Heart right ventricle (tissue), 16 donors: ENCODE measurements at regions not wholly inside any gene's neighbourhood (a gene's known extent, or its start where the extent isn't known, plus 50 kb on each side); places are given as distances from the start of the nearest gene placed in this dataset.

Source experiments
- ATAC-seq, 8 donors: fragments of 200-7000 bp; cut with Tn5 transposase; one replicate each; pipeline ENCODE4 v1.9.1; 2020; ENCODE audit warnings: mild to moderate bottlenecking in 8 of 8, moderate library complexity in 8 of 8, moderate number of reproducible peaks in 1 of 8
- DNase-seq, 2 donors: peaks; one replicate each; pipeline ENCODE4 v3.0.0-alpha.2; 2020
- H3K27ac ChIP-seq, 10 donors: fragments of 200-600 bp; sonication (generic) in 2 of 10; one replicate each; pipeline versions ENCODE4 v1.5.0 to v1.8.0; 2020 to 2022; ENCODE audit warnings: mild to moderate bottlenecking in 3 of 10
- H3K27me3 ChIP-seq, 7 donors: fragments of 200-600 bp; one replicate each; pipeline ENCODE4 v1.8.0; 2021 to 2022; ENCODE audit warnings: mild to moderate bottlenecking in 2 of 7
- H3K36me3 ChIP-seq, 9 donors: fragments of 200-600 bp; sonication (generic) in 1 of 9; one replicate each; pipeline versions ENCODE4 v1.5.0 to v1.8.0; 2020 to 2022; ENCODE audit warnings: mild to moderate bottlenecking in 2 of 9
- H3K4me1 ChIP-seq, 9 donors: fragments of 200-600 bp; sonication (generic) in 1 of 9; one replicate each; pipeline versions ENCODE4 v1.5.0 to v1.8.0; 2020 to 2022; ENCODE audit warnings: mild to moderate bottlenecking in 4 of 9
- H3K4me3 ChIP-seq, 10 donors: fragments of 200-600 bp; sonication (generic) in 2 of 10; one replicate each; pipeline versions ENCODE4 v1.5.0 to v1.8.0; 2020 to 2022; ENCODE audit warnings: mild to moderate bottlenecking in 7 of 10, moderate library complexity in 2 of 10
- H3K9me3 ChIP-seq, 11 donors: fragments of 200-600 bp in 10 of 11; sonication (generic) in 2 of 11; one replicate each; pipeline versions ENCODE4 v1.5.0 to v1.8.0; 2013 to 2022; ENCODE audit warnings: mild to moderate bottlenecking in 2 of 11, control low read depth in 1 of 11, moderate library complexity in 1 of 11
- CTCF ChIP-seq, 9 donors: fragments of 200-600 bp; sonication (generic) in 2 of 9; IDR thresholded peaks; one replicate each; pipeline versions ENCODE4 v1.5.0 to v1.8.0; 2021 to 2022; ENCODE audit warnings: antibody characterized with exemption in 9 of 9, mild to moderate bottlenecking in 5 of 9, moderate library complexity in 1 of 9
- WGBS, 2 donors: extraction: QIAGEN DNeasy Blood & Tissue Kit; methylation state at CpG; one replicate each; pipeline ENCODE4 v1.1.7; 2013; ENCODE audit warnings: inconsistent platforms in 1 of 2; 5-methylcytosine and 5-hydroxymethylcytosine counted together
- intact Hi-C, 10 donors: fragments of 100-400 bp; cut with DNase I; formaldehyde crosslinking; loops; one replicate each; pipeline versions ENCODE4 v1.11.1 to v1.14.2; 2022
- donor health status: Arrhythmogenic right ventricular cardiomyopathy.
- donor health status: ischemic (EF 13 %, LVEDD 7.1; RV severe dilation, severe dysfunction).
- donor health status: healthy with polysubstance abuse.
- donor health status: DM: no; HTN: yes; CAD: no.
- donor health status: DM: no; HTN: no; CAD: no.
- donor health status: ischemic (EF 25% LVEDD 6.9; RV normal size, moderate dysfunction).
- donor health status: ischemic (EF 25% LVEDD 5.7; RV mildly dilated, moderate dysfunction).
- donor health status: healthy.
- donor health status: DM: yes; HTN: yes; CAD: no.
- donor health status: Ischemic cardiomyopathy.
- donor health status: ischemic (EF 35%, LVEDD 5.7; RV mildly dilated, moderate dysfunction).
- donor health status: nonischemic (EF 11% LVEDD 7.7; RV severe dilation, severe dysfunction).
- donor health status: DM: yes; HTN: yes; CAD: no.
- donor health status: PGD.
- donor health status: ischemic (EF 29% LVEDD 5.4; RV normal size, mild dysfunction).
- donor health status: nonischemic (EF 23%, LVEDD 6.1; RV moderate dilation, normal function).

- no peaks in the 10 kb centered on the region for H3K9me3 ChIP-seq
- peaks cover 0 to 9% (median 0%) of the 10 kb centered on the region in 9 donors for H3K4me1 ChIP-seq
- intact Hi-C loops: no loop called here
- ATAC-seq (no peak), DNase-seq (no peak)
- H3K27me3 ChIP-seq: peaks cover 0 to 36% (median 10%) of the 10 kb centered on the region in 7 donors
- no peak overlapping the region for H3K27ac ChIP-seq
- no peaks in the 10 kb centered on the region for H3K36me3 ChIP-seq
- H3K4me3 ChIP-seq: no peak overlapping the region
- TF ChIP-seq CTCF (IDR thresholded peaks at IDR 0.05): no peak
Measured at GRCh38 chr22:22113701-22114100, 130.9 kb upstream of the VPREB1 start.

DNA sequence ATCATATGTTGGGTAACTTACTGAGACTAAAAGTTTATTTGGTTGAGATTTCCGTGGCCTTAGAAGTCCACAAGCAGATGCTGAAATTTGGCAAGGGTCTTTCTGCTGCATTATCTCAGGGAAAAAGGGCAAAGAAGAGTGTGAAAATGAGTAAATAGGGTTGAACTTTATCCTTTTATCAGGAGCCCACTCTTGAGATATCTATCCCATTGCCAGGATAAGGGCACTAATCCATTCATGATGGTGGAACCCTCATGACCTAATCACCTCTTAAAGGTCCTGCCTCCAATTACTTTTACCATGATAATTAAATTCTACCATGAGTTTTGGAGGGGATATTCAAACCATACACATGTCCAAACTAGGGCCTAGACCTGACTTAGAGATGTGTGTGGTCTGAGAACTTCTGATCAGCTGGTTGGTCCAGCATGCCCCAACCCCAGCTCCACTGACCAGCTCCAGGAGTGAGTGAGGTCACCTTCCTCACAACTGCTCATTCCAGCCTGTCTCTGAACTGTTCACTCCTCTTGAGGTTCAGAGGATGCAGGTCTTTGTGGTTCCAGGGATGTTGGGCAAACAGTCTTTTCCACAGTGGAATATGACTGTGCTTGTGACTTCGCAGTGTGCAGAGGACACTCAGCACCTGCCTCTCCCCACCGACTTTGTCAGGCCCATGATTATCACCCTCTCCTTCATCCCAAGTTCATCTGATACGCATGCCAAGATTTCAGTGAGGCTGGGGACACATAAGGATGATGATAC, 130.1 kb upstream of the TOP3B start:
- Histone ChIP-seq H3K9me3 (no peaks in the 10 kb centered on the region), H3K4me1 (peaks cover 0 to 9% (median 0%) of the 10 kb centered on the region in 9 donors), H3K27me3 (peaks cover 0 to 26% (median 0%) of the 10 kb centered on the region in 7 donors), H3K36me3 (no peaks in the 10 kb centered on the region), H3K27ac (no peak overlapping the region), H3K4me3 (no peak overlapping the region)
- ATAC-seq: no peak
- 86% methylated on average over 4 of the region's 4 CpGs for WGBS, 2 donors
- TF ChIP-seq CTCF (IDR thresholded peaks at IDR 0.05): no peak
- no peak for DNase-seq
- intact Hi-C loops: no loop called here

- no peak for TF ChIP-seq CTCF (IDR thresholded peaks at IDR 0.05)
- 70 to 71% methylated on average over 2 of the region's 2 CpGs for WGBS, 2 donors
- Histone ChIP-seq H3K27ac (no peak overlapping the region), H3K9me3 (no peaks in the 10 kb centered on the region), H3K27me3 (peaks cover 0 to 19% (median 0%) of the 10 kb centered on the region in 7 donors), H3K4me1 (peaks cover 0 to 9% (median 0%) of the 10 kb centered on the region in 9 donors), H3K4me3 (no peak overlapping the region), H3K36me3 (no peaks in the 10 kb centered on the region)
- ATAC-seq (no peak), DNase-seq (no peak)
- intact Hi-C loops: no loop called here
Measured at GRCh38 chr22:22111983-22112382, 129.4 kb upstream of the TOP3B start.

- Histone ChIP-seq H3K27me3 (peaks cover 0 to 12% (median 0%) of the 10 kb centered on the region in 7 donors), H3K4me1 (peaks cover 0 to 9% (median 0%) of the 10 kb centered on the region in 9 donors), H3K27ac (no peak overlapping the region), H3K9me3 (no peaks in the 10 kb centered on the region), H3K4me3 (no peak overlapping the region), H3K36me3 (no peaks in the 10 kb centered on the region)
- DNase-seq (no peak), ATAC-seq (peak in 4 of 8 donors; percentile 11 to 34 (median 20))
- intact Hi-C loops: no loop called here
- no peak for TF ChIP-seq CTCF (IDR thresholded peaks at IDR 0.05)
- WGBS, 2 donors: 29 to 38% methylated on average over 4 of the region's 4 CpGs
Measured at GRCh38 chr22:22111267-22111751, 128.7 kb upstream of the TOP3B start.
